Mesenchymal stem cell (in vitro differentiated cells and primary cell): ENCODE measurements at regions not wholly inside any gene's neighbourhood (a gene's known extent, or its start where the extent isn't known, plus 50 kb on each side); places are given as distances from the start of the nearest gene placed in this dataset.

Experiments used
- DNase-seq: peaks from one replicate; pipeline ENCODE4 v3.0.0-alpha.2; 2013
- H2AFZ ChIP-seq: one replicate; pipeline ENCODE4 v1.6.1; 2013; ENCODE audit warnings: low read depth, mild to moderate bottlenecking, control low read depth, inconsistent platforms, low read length, moderate library complexity
- H2AK5ac ChIP-seq: 2 replicates; pipeline ENCODE4 v1.6.1; 2013; ENCODE audit warnings: low read length, moderate library complexity, mild to moderate bottlenecking, inconsistent platforms; ENCODE audit not compliant: severe bottlenecking
- H2BK120ac ChIP-seq: one replicate; pipeline ENCODE4 v1.6.1; 2013; ENCODE audit warnings: low read depth, mild to moderate bottlenecking, inconsistent platforms, low read length, moderate library complexity
- H2BK12ac ChIP-seq, 2 experiments: one replicate each; pipeline ENCODE4 v1.6.1; 2013; ENCODE audit warnings: inconsistent platforms in 2 of 2, low read length in 2 of 2, mild to moderate bottlenecking in 2 of 2, moderate library complexity in 2 of 2, control low read depth in 1 of 2
- H2BK15ac ChIP-seq: one replicate; pipeline ENCODE4 v1.6.1; 2013; ENCODE audit warnings: mild to moderate bottlenecking, low read depth, inconsistent platforms; ENCODE audit not compliant: poor library complexity, severe bottlenecking
- H2BK5ac ChIP-seq: 2 replicates; pipeline ENCODE4 v1.6.1; 2013; ENCODE audit warnings: low read depth, mild to moderate bottlenecking, low read length, control low read depth, inconsistent platforms; ENCODE audit not compliant: poor library complexity, severe bottlenecking
- H3K14ac ChIP-seq, 2 experiments: one replicate each; pipeline ENCODE4 v1.6.1; 2013; ENCODE audit warnings: inconsistent platforms in 2 of 2, low read length in 2 of 2, control low read depth in 1 of 2, mild to moderate bottlenecking in 1 of 2, moderate library complexity in 1 of 2
- H3K18ac ChIP-seq, 2 experiments: one replicate each; pipeline ENCODE4 v1.6.1; 2013; ENCODE audit warnings: inconsistent platforms in 2 of 2, low read length in 2 of 2, control low read depth in 1 of 2, low read depth in 1 of 2, mild to moderate bottlenecking in 1 of 2
- H3K23ac ChIP-seq, 2 experiments: one replicate each; pipeline ENCODE4 v1.6.1; 2013; ENCODE audit warnings: inconsistent platforms in 2 of 2, low read length in 2 of 2, mild to moderate bottlenecking in 2 of 2, moderate library complexity in 2 of 2, control low read depth in 1 of 2
- H3K27ac ChIP-seq: 2 replicates; pipeline ENCODE4 v1.5.1; 2013; ENCODE audit warnings: mild to moderate bottlenecking, moderate library complexity, low read length, control low read depth, inconsistent platforms; ENCODE audit not compliant: poor library complexity, severe bottlenecking
- H3K27me3 ChIP-seq, 2 experiments: 2 replicates each; pipeline versions ENCODE4 v1.6.1 to v1.7.0; 2013; ENCODE audit warnings: low read length in 2 of 2, mild to moderate bottlenecking in 2 of 2, moderate library complexity in 2 of 2, control low read depth in 1 of 2, inconsistent platforms in 1 of 2; ENCODE audit not compliant: control insufficient read depth in 1 of 2, insufficient read depth in 1 of 2
- H3K36me3 ChIP-seq, 2 experiments: 2 replicates each; pipeline versions ENCODE4 v1.6.1 to v1.7.0; 2013; ENCODE audit warnings: low read length in 2 of 2, control low read depth in 1 of 2, inconsistent platforms in 1 of 2, low read depth in 1 of 2, mild to moderate bottlenecking in 1 of 2; ENCODE audit not compliant: insufficient read depth in 2 of 2, control insufficient read depth in 1 of 2
- H3K4ac ChIP-seq, 2 experiments: one replicate each; pipeline ENCODE4 v1.6.1; 2013; ENCODE audit warnings: inconsistent platforms in 2 of 2, low read length in 2 of 2, mild to moderate bottlenecking in 2 of 2, moderate library complexity in 2 of 2, control low read depth in 1 of 2, low read depth in 1 of 2
- H3K4me1 ChIP-seq: 2 replicates; pipeline ENCODE4 v1.6.1; 2013; ENCODE audit warnings: low read depth, low read length, control low read depth; ENCODE audit not compliant: control insufficient read depth, insufficient read depth
- H3K4me2 ChIP-seq: 2 replicates; pipeline ENCODE4 v1.6.1; 2013; ENCODE audit warnings: low read length, mild to moderate bottlenecking, inconsistent platforms; ENCODE audit not compliant: poor library complexity, severe bottlenecking
- H3K4me3 ChIP-seq, 2 experiments: 2 replicates each; pipeline versions ENCODE4 v1.5.1 to v1.7.0; 2013; ENCODE audit warnings: low read length in 2 of 2, mild to moderate bottlenecking in 2 of 2, control low read depth in 1 of 2, low read depth in 1 of 2; ENCODE audit not compliant: insufficient read depth in 1 of 2
- H3K79me1 ChIP-seq: replicated peaks from 2 replicates; pipeline ENCODE4 v1.6.1; 2013; ENCODE audit warnings: mild to moderate bottlenecking, control low read depth, low read length, inconsistent platforms; ENCODE audit not compliant: poor library complexity, severe bottlenecking
- H3K9ac ChIP-seq: 2 replicates; pipeline ENCODE4 v1.7.0; 2013; ENCODE audit warnings: mild to moderate bottlenecking, low read length, moderate library complexity
- H3K9me3 ChIP-seq: 2 replicates; pipeline ENCODE4 v1.7.0; 2013; ENCODE audit warnings: mild to moderate bottlenecking, low read length; ENCODE audit not compliant: control insufficient read depth
- H4K8ac ChIP-seq: one replicate; pipeline ENCODE4 v1.6.1; 2013; ENCODE audit warnings: inconsistent platforms, mild to moderate bottlenecking, low read length, moderate library complexity
- H4K91ac ChIP-seq: one replicate; pipeline ENCODE4 v1.6.1; 2013; ENCODE audit warnings: mild to moderate bottlenecking, low read length, inconsistent platforms
- WGBS: methylation state at CpG from one replicate; pipeline ENCODE4 v1.1.7; 2013; ENCODE audit warnings: mixed read lengths; 5-methylcytosine and 5-hydroxymethylcytosine counted together

GRCh38 chr20:24895431-24895830 lies 53.6 kb upstream of the CST7 start:
- Histone ChIP-seq H2AFZ (no peak overlapping the region), H4K91ac (no peak overlapping the region), H3K27ac (no peak overlapping the region), H3K4ac (no peak overlapping the region), H2BK120ac (no peak overlapping the region), H3K9ac (no peak overlapping the region), H3K36me3 (no peaks in the 10 kb centered on the region), H3K9me3 (peaks cover 18% of the 10 kb centered on the region), H3K14ac (no peak overlapping the region), H3K23ac (no peak overlapping the region), H2BK15ac (no peak overlapping the region), H2AK5ac (no peak overlapping the region), H3K79me1 (no peaks in the 10 kb centered on the region), H4K8ac (no peak overlapping the region), H3K27me3 (peaks cover 0 to 14% of the 10 kb centered on the region in 2 experiments), H3K4me1 (peaks cover 1% of the 10 kb centered on the region), H3K4me2 (no peak overlapping the region), H3K4me3 (no peak overlapping the region), H3K18ac (no peak overlapping the region), H2BK5ac (no peak overlapping the region), H2BK12ac (no peak overlapping the region)
- WGBS = 85% methylated on average over 7 of the region's 7 CpGs
- no peak for DNase-seq

DNA sequence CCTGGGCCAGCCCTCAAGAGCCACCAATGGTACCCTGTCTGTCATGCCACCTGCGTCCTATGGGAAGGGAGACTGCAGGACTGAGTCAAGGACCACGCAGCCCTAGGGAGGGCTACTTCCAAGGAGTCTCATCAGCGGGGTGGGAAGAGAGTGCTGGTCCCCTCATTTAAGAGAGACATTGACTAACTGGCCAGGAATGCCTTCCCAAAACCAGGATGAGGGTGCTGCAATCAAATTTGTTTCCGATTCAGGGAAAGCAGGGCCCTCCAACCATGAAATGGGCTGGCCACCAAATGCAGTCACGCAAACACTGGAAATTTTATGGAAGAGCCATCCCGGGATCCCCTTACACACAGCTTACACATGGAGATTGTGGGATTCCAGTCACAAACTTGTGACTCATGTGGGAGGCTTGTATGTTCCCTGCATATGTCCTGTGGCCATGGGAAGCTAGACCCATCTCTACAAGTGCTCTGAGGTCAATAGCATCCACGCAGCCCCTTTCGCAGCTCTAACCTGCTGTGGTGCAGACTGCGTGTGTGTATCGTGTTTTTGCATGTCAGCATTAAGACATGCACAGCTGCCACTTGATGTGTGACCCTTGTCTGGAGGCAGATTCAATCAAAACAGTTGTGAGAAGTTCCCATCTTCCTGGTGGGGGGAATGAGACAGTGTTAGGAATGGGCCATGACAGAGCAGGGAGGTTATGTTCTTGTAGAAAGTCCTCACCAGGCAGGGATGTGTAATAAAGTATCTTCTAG lies 53.0 kb upstream of the CST7 start:
- Histone ChIP-seq H2BK12ac (no peak overlapping the region), H3K27me3 (peaks cover 0 to 14% of the 10 kb centered on the region in 2 experiments), H3K4ac (no peak overlapping the region), H3K9me3 (peaks cover 18% of the 10 kb centered on the region), H3K4me2 (no peak overlapping the region), H2BK15ac (no peak overlapping the region), H3K18ac (no peak overlapping the region), H2AFZ (no peak overlapping the region), H3K79me1 (no peaks in the 10 kb centered on the region), H3K23ac (no peak overlapping the region), H3K14ac (no peak overlapping the region), H3K9ac (no peak overlapping the region), H3K27ac (no peak overlapping the region), H3K4me1 (peaks cover 1% of the 10 kb centered on the region), H4K8ac (no peak overlapping the region), H2AK5ac (no peak overlapping the region), H3K36me3 (no peaks in the 10 kb centered on the region), H3K4me3 (no peak overlapping the region), H2BK120ac (no peak overlapping the region), H2BK5ac (no peak overlapping the region), H4K91ac (no peak overlapping the region)
- no peak for DNase-seq
- WGBS = 81% methylated on average over 10 of the region's 10 CpGs

DNA sequence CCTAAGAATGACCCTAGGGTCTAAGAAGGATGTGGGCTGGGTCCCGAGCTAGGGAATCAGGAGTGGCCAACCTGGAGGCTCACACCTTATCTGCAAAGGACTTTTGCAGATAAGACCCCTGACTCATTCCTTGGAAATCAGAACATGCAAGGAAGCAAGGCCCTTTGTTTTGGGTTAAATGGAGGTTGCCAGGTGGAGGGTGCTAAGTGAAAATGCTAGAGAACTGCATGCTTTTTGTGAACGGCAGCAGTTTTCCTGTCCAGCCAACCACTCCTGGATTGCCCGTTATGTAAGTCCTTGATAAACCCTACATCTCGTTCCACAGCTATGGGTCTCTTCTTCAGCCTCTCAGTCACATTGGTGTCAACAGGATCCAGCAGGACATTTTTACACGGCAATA lies 52.1 kb upstream of the CST7 start:
- Histone ChIP-seq H3K4me2 (no peak overlapping the region), H2AFZ (no peak overlapping the region), H3K23ac (no peak overlapping the region), H4K8ac (no peak overlapping the region), H2BK120ac (no peak overlapping the region), H3K9ac (no peak overlapping the region), H3K4me3 (no peak overlapping the region), H2BK12ac (no peak overlapping the region), H3K9me3 (peaks cover 18% of the 10 kb centered on the region), H3K4ac (no peak overlapping the region), H3K79me1 (no peaks in the 10 kb centered on the region), H3K27me3 (peaks cover 0 to 10% of the 10 kb centered on the region in 2 experiments), H3K14ac (no peak overlapping the region), H3K18ac (no peak overlapping the region), H2AK5ac (no peak overlapping the region), H2BK15ac (no peak overlapping the region), H3K4me1 (peaks cover 1% of the 10 kb centered on the region), H3K27ac (no peak overlapping the region), H3K36me3 (no peaks in the 10 kb centered on the region), H2BK5ac (no peak overlapping the region), H4K91ac (no peak overlapping the region)
- no peak for DNase-seq
- 57% methylated on average over 5 of the region's 5 CpGs for WGBS

DNA sequence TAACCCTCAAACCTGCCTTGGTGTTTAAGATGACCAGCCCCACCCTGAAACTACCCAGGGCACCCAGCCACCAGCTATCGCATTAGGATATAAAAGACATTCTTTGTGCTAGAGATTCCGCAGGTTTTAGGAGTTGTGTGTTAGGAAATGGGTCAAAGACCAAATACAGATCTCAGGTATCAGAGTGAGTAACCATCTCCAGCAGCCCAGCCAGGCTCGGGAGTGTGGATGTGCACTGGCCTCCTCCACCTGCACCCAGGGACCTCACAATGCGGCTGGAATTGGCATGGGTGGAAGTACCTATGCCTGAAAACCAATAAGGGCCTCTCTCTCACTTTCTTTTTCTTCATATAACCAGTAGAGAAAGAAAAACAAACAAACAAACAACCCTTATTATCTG lies 51.1 kb upstream of the CST7 start:
- Histone ChIP-seq H3K4me2 (no peak overlapping the region), H2AK5ac (no peak overlapping the region), H2BK15ac (no peak overlapping the region), H2BK120ac (no peak overlapping the region), H3K18ac (no peak overlapping the region), H3K36me3 (no peaks in the 10 kb centered on the region), H3K9ac (no peak overlapping the region), H2BK12ac (no peak overlapping the region), H4K8ac (no peak overlapping the region), H3K27ac (no peak overlapping the region), H3K79me1 (no peaks in the 10 kb centered on the region), H4K91ac (no peak overlapping the region), H3K4me1 (peaks cover 1% of the 10 kb centered on the region), H2AFZ (no peak overlapping the region), H3K4me3 (no peak overlapping the region), H2BK5ac (no peak overlapping the region), H3K23ac (no peak overlapping the region), H3K14ac (no peak overlapping the region), H3K9me3 (peaks cover 18% of the 10 kb centered on the region), H3K27me3 (peaks cover 0 to 10% of the 10 kb centered on the region in 2 experiments), H3K4ac (no peak overlapping the region)
- no peak for DNase-seq
- WGBS = 79% methylated on average over 4 of the region's 4 CpGs
